Aorta (tissue), 5 donors: ENCODE measurements at regions not wholly inside any gene's neighbourhood (a gene's known extent, or its start where the extent isn't known, plus 50 kb on each side); places are given as distances from the start of the nearest gene placed in this dataset.
A peak's percentile ranks its signal among the peaks of the same experiment; 100 is the strongest.
"Not testable (repeated sequence)": the region's sequence is repeated elsewhere in the genome, so short reads cannot be mapped to it uniquely, and the experiment has no call there.

Experiments
- ATAC-seq: fragments of 200-7000 bp; cut with Tn5 transposase; one replicate; pipeline ENCODE4 v1.9.1; 2022; ENCODE audit warnings: moderate library complexity; ENCODE audit not compliant: low FRiP score
- DNase-seq, 2 donors: peaks; one replicate each; pipeline ENCODE4 v3.0.0-alpha.2; 2020
- H3K27ac ChIP-seq, 2 donors: one replicate each; pipeline ENCODE4 v1.5.1; 2013; ENCODE audit warnings: low read length in 2 of 2, mild to moderate bottlenecking in 2 of 2, moderate library complexity in 2 of 2, control low read depth in 1 of 2, inconsistent platforms in 1 of 2, low read depth in 1 of 2
- H3K27me3 ChIP-seq, 2 donors: one replicate each; pipeline ENCODE4 v1.6.1; 2013; ENCODE audit warnings: control low read depth in 1 of 2, low read length in 1 of 2, mild to moderate bottlenecking in 1 of 2, moderate library complexity in 1 of 2; ENCODE audit not compliant: insufficient read depth in 2 of 2, control insufficient read depth in 1 of 2
- H3K36me3 ChIP-seq, 2 donors: one replicate each; pipeline ENCODE4 v1.6.1; 2013; ENCODE audit warnings: control low read depth in 1 of 2, low read length in 1 of 2, mild to moderate bottlenecking in 1 of 2; ENCODE audit not compliant: insufficient read depth in 2 of 2, control insufficient read depth in 1 of 2
- H3K4me1 ChIP-seq, 2 donors: one replicate each; pipeline ENCODE4 v1.6.1; 2013; ENCODE audit warnings: low read length in 2 of 2, control low read depth in 1 of 2, mild to moderate bottlenecking in 1 of 2, moderate library complexity in 1 of 2; ENCODE audit not compliant: insufficient read depth in 2 of 2, control insufficient read depth in 1 of 2
- H3K4me3 ChIP-seq, 2 donors: one replicate each; pipeline ENCODE4 v1.5.1; 2013; ENCODE audit warnings: low read length in 2 of 2, control low read depth in 1 of 2, mild to moderate bottlenecking in 1 of 2
- H3K9me3 ChIP-seq: one replicate; pipeline ENCODE4 v1.6.1; 2013; ENCODE audit warnings: mild to moderate bottlenecking, low read length; ENCODE audit not compliant: control insufficient read depth
- WGBS, 2 donors: extraction: QIAGEN DNeasy Blood & Tissue Kit; methylation state at CpG; one replicate each; pipeline ENCODE4 v1.1.7; 2013; 5-methylcytosine and 5-hydroxymethylcytosine counted together
- intact Hi-C, 2 donors: fragments of 100-400 bp; cut with DNase I; formaldehyde crosslinking; loops; one replicate each; pipeline versions ENCODE4 v1.14.2 to v1.15.0; 2022
- donor health status: healthy with polysubstance abuse.
- donor health status: Bipolar disorder and iron deficiency.
- donor health status: DM: no; HTN: no; CAD: no.
- donor health status: DM: no; HTN: no; CAD: no.
- donor health status: DM: yes; HTN: yes; CAD: no.

DNA sequence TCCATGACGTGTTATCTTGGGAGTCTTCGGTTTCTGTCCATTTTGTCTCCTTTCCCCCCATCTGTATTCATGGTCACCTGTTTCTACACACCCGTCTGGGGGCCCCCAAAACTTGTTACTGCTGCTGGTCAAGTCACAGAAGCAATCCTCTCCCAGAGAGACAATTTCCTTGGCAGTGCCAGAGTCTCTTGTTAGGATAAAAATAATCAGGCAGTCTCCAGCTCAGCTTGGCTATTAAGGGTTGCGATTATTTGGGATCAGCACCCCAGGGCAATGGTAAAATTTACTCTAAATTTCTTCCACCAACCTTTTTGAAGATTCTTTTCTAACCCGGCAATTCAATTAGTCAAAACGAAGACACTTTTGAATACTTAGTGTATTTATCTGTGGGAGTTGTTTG, 229.1 kb upstream of the JARID2 start:
- WGBS, 2 donors = 62 to 69% methylated on average over 6 of the region's 6 CpGs
- ATAC-seq (no peak), DNase-seq (no peak)
- Histone ChIP-seq H3K27me3 (peaks cover 0 to 2% of the 10 kb centered on the region in 2 donors), H3K36me3 (no peaks in the 10 kb centered on the region), H3K27ac (no peak overlapping the region), H3K9me3 (no peaks in the 10 kb centered on the region), H3K4me1 (no peaks in the 10 kb centered on the region), H3K4me3 (no peak overlapping the region)
- intact Hi-C loops = no loop called here

DNA sequence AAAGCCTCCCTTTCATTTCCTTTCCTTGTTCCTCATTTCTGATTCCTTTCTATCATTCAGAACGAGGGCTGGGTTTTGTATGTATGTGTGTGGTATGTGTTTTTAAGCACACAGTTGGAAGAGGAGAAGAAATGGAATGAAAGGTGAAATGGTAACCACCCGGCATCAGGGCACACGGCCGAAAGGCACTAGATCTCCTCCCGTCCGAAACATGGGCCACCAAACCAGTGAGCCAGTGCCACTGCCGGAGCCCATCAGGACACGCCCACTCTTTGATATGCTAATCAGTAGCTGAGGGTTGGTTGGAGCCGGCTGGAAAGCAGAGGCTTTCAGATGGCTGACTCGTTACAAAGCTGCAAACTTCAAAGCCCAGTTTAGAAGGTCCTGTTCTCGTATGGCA, 228.6 kb upstream of the JARID2 start:
- DNase-seq (no peak), ATAC-seq (no peak)
- Histone ChIP-seq H3K9me3 (no peaks in the 10 kb centered on the region), H3K4me3 (no peak overlapping the region), H3K27me3 (peaks cover 0 to 2% of the 10 kb centered on the region in 2 donors), H3K27ac (no peak overlapping the region), H3K36me3 (no peaks in the 10 kb centered on the region), H3K4me1 (no peaks in the 10 kb centered on the region)
- 17 to 19% methylated on average over 11 of the region's 11 CpGs for WGBS, 2 donors
- intact Hi-C loops = no loop called here

DNA sequence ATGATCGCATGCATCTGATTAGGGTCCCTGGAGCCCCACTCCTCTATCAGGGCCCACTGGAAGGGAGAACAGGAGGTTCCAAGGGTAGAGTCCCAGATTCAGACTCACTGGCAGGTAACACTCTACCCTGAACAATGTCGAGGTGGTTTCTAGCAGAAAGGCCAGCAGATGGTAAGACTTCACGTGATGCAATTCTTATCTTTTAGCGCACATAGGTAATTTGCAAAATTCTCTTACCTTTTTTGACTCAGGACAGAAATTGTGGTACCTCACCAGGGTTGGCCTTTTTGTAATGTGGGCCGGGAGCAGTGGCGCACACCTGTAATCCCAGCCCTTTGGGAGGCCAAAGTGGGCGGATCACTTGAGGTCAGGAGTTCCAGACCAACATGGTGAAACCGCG, 228.1 kb upstream of the JARID2 start:
- Histone ChIP-seq H3K9me3 (no peaks in the 10 kb centered on the region), H3K36me3 (no peaks in the 10 kb centered on the region), H3K27me3 (peaks cover 0 to 2% of the 10 kb centered on the region in 2 donors), H3K4me3 (no peak overlapping the region), H3K4me1 (no peaks in the 10 kb centered on the region), H3K27ac (no peak overlapping the region)
- intact Hi-C loops = no loop called here
- no peak for DNase-seq
- 93% methylated on average over 9 of the region's 9 CpGs for WGBS, 2 donors
- ATAC-seq = no peak

DNA sequence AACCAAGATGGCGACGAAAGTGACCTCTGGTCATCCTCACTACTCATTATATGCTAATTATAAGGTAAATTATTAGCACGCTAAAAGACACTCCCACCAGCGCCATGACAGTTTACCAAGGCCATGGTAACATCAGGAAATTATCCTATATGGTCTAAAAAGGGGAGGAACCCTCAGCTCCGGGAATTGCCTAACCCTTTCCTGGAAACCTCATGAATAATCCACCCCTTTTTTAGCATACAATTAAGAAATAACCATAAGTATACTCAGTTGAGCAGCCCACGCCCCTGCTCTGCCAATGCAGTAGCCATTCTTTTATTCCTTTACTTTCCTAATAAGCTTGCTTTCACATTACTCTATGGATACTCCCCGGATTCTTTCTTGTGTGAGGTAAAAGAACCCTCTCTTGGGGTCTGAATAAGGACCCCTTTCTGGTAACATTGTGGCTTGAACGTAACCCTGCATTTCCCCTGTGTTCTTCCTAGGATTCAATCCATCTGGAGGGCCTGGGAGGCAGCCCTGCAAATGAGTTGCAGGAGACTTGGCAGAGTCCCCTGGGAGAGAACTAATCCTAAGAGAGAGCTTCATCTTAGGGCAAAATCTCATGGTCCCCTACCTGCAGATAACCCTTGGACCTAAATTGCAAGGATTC, 225.6 kb upstream of the JARID2 start:
- no peak for DNase-seq
- H3K4me3 ChIP-seq = no peak overlapping the region
- intact Hi-C loops = no loop called here
- H3K36me3 ChIP-seq = no peaks in the 10 kb centered on the region
- WGBS, 2 donors = 94 to 95% methylated on average over 8 of the region's 8 CpGs
- H3K27ac ChIP-seq = no peak overlapping the region
- H3K4me1 ChIP-seq = no peaks in the 10 kb centered on the region
- H3K9me3 ChIP-seq = no peaks in the 10 kb centered on the region
- peaks cover 0 to 2% of the 10 kb centered on the region in 2 donors for H3K27me3 ChIP-seq
- ATAC-seq = no peak

DNA sequence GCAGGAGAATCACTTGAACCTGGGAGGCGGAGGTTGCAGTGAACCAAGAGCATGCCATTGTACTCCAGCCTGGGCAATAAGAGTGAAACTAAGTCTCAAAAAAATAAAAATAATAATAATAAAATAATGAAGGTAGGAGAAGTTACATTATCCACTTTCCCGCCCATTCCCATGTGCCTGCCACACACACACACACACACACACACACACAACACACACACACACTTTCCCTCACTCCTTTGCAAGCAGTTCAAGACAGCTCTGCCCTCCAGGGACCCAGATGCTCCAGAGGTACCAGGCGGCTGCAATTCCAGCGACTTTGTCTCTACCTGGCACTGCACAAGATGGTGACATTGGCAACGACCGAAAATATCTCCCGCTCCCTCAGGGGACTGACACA, 224.8 kb upstream of the JARID2 start:
- no peak for DNase-seq
- intact Hi-C loops = no loop called here
- H3K4me3 ChIP-seq = no peak overlapping the region
- no peaks in the 10 kb centered on the region for H3K4me1 ChIP-seq
- no peak for ATAC-seq
- 65 to 74% methylated on average over 7 of the region's 7 CpGs for WGBS, 2 donors
- H3K9me3 ChIP-seq = no peaks in the 10 kb centered on the region
- H3K27me3 ChIP-seq = peaks cover 0 to 2% of the 10 kb centered on the region in 2 donors
- no peak overlapping the region for H3K27ac ChIP-seq
- no peaks in the 10 kb centered on the region for H3K36me3 ChIP-seq

DNA sequence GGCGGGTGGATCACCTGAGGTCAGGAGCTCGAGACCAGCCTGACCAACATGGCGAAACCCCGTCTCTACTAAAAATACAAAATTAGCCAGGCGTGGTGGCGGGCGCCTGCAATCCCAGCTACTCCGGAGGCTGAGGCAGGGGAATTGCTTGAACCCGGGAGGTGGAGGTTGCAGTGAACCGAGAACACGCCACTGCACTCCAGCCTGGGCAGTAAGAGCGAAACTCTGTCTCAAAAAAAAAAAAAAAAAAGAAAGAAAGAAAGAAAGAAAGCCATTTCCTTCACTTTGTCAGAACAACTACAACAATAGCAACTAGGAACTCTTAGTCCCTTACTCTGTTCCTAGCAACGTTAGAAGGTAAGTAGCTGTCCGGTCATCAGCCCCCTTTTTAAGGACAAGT, 222.9 kb upstream of the JARID2 start:
- H3K9me3 ChIP-seq, intact Hi-C loops, DNase-seq, H3K4me1 ChIP-seq, ATAC-seq, H3K4me3 ChIP-seq, H3K27ac ChIP-seq, H3K27me3 ChIP-seq, H3K36me3 ChIP-seq: not testable (repeated sequence)
- 92 to 94% methylated on average over 14 of the region's 14 CpGs for WGBS, 2 donors

DNA sequence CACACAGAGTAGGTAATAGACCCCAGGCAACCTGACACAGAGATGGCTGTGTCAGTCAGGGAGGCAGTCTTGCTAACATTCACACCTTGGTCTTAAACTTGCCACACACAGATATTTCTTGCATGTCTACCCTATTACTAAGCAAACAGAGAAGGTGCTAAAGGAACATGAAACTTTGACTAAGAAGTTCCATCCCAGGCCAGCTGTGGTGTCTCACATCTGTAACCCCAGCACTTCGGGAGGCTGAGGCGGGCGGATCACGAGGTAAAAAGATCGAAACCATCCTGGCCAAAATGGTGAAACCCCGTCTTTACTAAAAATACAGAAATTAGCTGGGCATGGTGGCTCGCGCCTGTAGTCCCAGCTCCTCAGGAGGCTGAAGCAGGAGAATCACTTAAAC, 222.4 kb upstream of the JARID2 start:
- 91 to 92% methylated on average over 8 of the region's 8 CpGs for WGBS, 2 donors
- intact Hi-C loops = no loop called here
- Histone ChIP-seq H3K9me3 (no peaks in the 10 kb centered on the region), H3K27me3 (peaks cover 0 to 2% of the 10 kb centered on the region in 2 donors), H3K4me3 (no peak overlapping the region), H3K4me1 (no peaks in the 10 kb centered on the region), H3K27ac (no peak overlapping the region), H3K36me3 (no peaks in the 10 kb centered on the region)
- ATAC-seq (no peak), DNase-seq (no peak)

DNA sequence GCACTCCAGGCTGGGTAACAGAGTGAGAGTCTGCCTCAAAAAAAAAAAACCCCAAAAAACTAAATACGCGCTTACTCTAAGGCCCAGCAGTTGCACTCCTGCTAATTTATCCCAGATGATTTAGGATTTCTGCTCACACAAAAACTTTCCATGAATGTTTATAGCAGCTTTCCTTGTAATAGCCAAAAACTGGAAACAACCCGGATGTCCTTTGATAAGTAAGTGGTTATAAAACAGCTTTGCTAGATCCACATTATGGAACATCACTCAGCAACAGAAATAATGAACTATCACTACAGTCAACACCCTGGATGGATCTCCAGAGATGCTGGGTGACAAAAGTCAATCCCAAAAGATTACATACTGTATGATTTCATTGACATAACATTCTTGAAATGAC, 220.4 kb upstream of the JARID2 start:
- ATAC-seq = no peak
- 78 to 88% methylated on average over 3 of the region's 3 CpGs for WGBS, 2 donors
- intact Hi-C loops = no loop called here
- no peak overlapping the region for H3K4me3 ChIP-seq
- H3K36me3 ChIP-seq = no peaks in the 10 kb centered on the region
- H3K9me3 ChIP-seq = peaks cover under 1% of the 10 kb centered on the region
- no peaks in the 10 kb centered on the region for H3K27me3 ChIP-seq
- no peak for DNase-seq
- no peak overlapping the region for H3K27ac ChIP-seq
- H3K4me1 ChIP-seq = no peaks in the 10 kb centered on the region

DNA sequence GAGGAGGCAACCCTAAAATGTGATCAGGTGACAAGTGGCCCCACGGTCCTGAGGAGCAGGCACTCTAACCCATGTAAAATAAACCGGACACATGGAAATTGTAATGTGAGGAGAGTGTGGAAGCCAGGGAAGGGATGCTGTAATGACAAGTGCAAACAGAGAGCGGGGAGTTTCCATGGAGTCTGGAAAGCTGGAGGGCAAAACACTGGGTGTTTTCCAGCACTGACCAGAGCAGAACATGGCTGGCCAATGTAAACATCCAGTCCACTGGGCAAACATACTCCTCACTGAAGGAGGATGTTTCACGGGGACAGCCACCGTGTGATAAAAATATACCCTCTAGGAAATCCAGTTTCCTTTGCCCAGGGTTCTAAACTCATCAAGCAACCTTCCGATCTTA, 219.0 kb upstream of the JARID2 start:
- Histone ChIP-seq H3K36me3 (no peaks in the 10 kb centered on the region), H3K9me3 (peaks cover 1% of the 10 kb centered on the region), H3K4me1 (no peaks in the 10 kb centered on the region), H3K4me3 (no peak overlapping the region), H3K27ac (no peak overlapping the region), H3K27me3 (no peaks in the 10 kb centered on the region)
- DNase-seq = no peak
- WGBS, 2 donors = 8 to 12% methylated on average over 6 of the region's 6 CpGs
- intact Hi-C loops = no loop called here
- ATAC-seq = peak; percentile 76
